ENCODE measurements at regions not wholly inside any gene's neighbourhood (a gene's known extent, or its start where the extent isn't known, plus 50 kb on each side); places are given as distances from the start of the nearest gene placed in this dataset.

DNA sequence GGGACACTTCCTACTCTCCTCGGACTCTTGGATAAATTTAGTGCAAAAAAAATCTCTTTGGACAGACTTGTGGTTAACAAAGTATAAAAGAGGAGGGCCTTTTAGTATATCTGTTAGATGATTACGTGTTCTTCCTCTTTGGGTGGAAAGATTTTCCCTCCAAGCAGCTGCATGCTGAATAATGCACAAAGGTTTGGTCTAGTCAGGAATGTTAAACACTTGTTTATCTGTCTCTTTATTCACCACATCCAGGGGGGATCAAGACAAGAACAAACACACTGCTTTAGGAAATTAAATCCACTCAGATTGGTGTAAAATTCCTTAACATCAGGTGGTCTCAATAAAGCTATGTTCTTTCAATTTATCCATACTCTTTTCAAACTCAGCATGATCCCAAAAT lies 260.9 kb upstream of the CHD6 start:
- ATAC-seq = no peak

- ATAC-seq = no peak
Observed at GRCh38 chr20:41877911-41878310, 259.7 kb upstream of the CHD6 start.

- no peak for ATAC-seq
Observed at GRCh38 chr20:41874658-41875057, 256.5 kb upstream of the CHD6 start.

GRCh38 chr20:41872930-41873329 lies 254.8 kb upstream of the CHD6 start:
- no peak for ATAC-seq

- peak; percentile 67 for ATAC-seq
Observed at GRCh38 chr20:41870869-41871462, 252.8 kb upstream of the CHD6 start.

- no peak for ATAC-seq
Observed at GRCh38 chr20:41869261-41869660, 251.1 kb upstream of the CHD6 start.

GRCh38 chr20:41865938-41866337 lies 247.8 kb upstream of the CHD6 start:
- peak; percentile 86 for ATAC-seq

GRCh38 chr20:41862476-41862875 lies 244.3 kb upstream of the CHD6 start:
- ATAC-seq = peak; percentile 48

DNA sequence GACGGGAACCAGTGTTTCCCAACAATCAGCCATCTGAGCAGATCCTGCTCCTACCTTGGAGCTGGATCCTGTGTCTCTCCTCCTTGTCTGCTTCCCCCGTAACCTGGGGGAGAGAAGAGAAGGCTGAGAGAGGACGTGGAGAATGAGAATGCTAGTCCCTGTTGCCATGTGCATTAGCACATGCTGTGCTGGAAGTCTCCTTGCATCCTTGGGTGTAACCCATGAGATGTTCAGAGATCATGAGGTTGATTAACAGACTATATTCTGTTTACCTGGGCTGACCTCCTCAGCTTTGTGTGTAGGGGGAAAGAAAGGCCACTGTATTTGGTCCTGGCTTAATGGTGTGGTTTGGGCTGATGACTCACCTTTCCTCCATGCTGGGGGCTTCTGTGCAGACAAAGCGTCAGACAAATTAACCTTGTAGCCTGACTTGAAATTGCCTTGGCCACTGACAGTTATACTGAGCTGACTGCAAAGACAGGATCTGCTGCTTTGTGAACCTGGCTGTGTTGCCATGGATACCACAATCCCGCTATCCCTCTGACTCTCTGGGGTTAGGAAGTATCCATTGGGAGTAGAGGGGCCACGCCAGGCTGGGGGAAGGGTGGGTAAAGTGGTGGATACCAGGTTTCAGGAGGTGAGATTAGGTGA lies 243.7 kb upstream of the CHD6 start:
- ATAC-seq = no peak

DNA sequence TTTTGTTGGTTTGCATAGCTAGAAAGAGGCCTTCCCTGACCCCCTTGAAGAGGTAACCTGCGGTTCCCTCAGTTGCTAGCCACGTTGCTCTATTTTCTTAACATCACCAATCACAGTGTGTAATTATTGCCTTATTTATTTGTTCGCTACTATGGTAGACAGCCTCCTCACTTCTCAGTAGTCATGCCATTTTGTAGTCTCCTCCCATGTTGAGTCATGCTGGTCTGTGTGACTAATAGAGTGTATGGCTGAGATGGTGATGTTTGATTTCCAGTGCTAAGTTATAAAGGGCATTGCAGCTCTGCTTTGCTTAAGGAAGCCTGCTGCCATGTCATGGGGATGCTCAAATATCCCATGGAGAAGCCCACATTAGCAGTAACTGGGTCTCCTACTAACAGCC lies 236.6 kb upstream of the CHD6 start:
- ATAC-seq = peak; percentile 93

DNA sequence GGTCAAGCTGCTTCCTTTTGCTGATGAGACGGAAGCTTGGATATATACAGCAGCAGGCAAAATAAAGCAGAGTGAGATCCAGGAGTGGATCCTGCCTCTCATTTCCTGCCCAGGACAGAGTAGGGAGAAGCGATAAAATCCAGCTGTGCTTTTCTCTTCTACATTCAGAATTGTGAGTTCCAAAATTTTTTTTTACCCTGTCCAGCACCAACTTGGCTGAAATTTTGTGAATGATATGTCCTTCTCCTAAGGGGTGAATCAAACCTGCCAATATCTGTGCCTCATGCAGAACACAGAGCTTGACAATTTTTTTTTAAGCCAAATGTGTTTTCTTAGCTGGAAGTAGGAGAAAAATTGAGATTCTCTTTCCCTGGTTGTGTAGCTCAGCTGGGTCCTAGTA lies 235.6 kb upstream of the CHD6 start:
- no peak for ATAC-seq

- ATAC-seq = no peak
Observed at GRCh38 chr20:41848180-41848579, 230.0 kb upstream of the CHD6 start.

GRCh38 chr20:41837669-41838224 lies 219.6 kb upstream of the CHD6 start:
- no peak for ATAC-seq

DNA sequence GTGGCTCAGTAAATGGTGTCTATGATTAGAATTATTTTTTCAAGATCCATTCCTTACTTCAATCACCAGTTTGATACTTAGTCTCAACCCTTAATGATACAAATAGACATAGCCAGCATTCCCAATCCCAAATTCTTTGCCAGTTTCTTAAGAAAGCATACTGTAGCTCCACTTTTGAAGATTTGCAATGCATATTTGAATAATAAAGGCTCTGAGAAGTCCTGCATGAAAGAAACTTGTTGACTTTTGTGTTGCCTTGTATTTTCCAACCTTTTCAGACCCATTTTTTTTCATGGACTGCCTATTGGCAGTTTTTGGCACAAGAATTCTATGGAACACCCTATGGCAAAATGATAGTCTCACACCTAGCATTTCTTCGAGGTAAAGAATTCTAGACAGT lies 215.6 kb upstream of the CHD6 start:
- ATAC-seq = no peak

DNA sequence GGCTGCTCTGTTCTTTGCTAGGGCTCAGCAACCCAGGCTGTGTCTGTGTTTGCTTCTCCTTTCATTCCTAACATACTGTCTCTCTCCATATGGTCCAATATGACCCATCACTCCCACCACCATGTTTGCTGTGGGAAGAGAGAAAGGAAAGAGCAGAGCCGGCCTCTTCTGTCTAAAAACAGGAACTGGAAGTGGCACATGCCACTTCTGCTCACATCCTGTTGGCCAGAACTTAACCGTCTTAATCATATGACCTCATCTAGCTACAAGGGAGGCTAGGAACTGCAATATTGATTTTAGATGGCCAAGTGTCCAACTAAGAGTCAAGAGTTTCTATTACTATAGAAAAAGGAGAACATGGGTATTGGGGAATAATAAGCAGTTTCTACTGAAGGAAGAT lies 212.5 kb upstream of the CHD6 start:
- ATAC-seq = no peak

- ATAC-seq = no peak
Observed at GRCh38 chr20:41819436-41819835, 201.3 kb upstream of the CHD6 start.

- no peak for ATAC-seq
Observed at GRCh38 chr20:41818991-41819390, 200.8 kb upstream of the CHD6 start.

- ATAC-seq = no peak
Observed at GRCh38 chr20:41818369-41818768, 200.2 kb upstream of the CHD6 start.

- ATAC-seq = no peak
Observed at GRCh38 chr20:41811456-41811855, 193.3 kb upstream of the CHD6 start.

GRCh38 chr20:41800040-41800439 lies 181.9 kb upstream of the CHD6 start:
- no peak for ATAC-seq

DNA sequence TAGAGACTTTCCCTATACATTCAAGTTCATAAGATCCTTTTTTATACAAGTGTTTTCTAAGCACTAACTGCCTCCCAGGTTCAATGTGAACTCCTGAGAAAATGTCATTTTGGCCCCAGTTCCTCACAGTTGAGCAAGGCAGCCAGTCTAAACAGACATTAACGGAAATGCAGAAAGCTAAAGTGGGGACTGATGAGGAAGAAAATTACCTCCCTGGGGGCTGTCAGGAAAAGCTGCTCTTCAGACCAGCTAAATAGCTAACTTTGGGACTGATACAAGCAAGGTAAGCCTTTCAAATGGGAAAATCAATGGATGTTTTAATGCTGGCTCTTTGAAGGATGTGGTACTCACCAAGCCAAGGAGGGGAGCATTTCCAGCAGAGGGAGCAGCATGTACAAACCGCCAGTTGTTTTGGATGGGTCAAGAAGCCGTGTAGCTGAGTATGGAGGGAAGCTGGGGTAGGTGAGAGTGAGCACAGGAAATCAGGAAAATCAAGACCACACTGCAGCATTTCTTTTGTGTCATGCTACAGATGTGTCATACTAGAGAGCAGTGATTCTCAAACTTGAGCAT lies 180.8 kb upstream of the CHD6 start:
- no peak for ATAC-seq

- ATAC-seq = no peak
Observed at GRCh38 chr20:41786158-41786557, 168.0 kb upstream of the CHD6 start.

GRCh38 chr20:41784209-41784958 lies 166.2 kb upstream of the CHD6 start:
- no peak for ATAC-seq

Data from esophagus mucosa (tissue), 1 donor.